ENCODE measurements at regions not wholly inside any gene's neighbourhood (a gene's known extent, or its start where the extent isn't known, plus 50 kb on each side); places are given as distances from the start of the nearest gene placed in this dataset.

GRCh38 chr6:43999628-44000027, 127.6 kb downstream of the MRPL14 start (continued):
- TF ChIP-seq NFIX (CRISPR knock-in tag; IDR thresholded peaks at IDR 0.05; ENCODE audit: low read depth) (no peak), THRB (CRISPR knock-in tag; conservative IDR thresholded peaks at IDR 0.05) (peak; percentile 80), ZMIZ1 (IDR thresholded peaks at IDR 0.05; ENCODE audit: low read depth in 2 of 2, low read length in 2 of 2) (no peak), NFIC (IDR thresholded peaks at IDR 0.05) (0 out of 2 replicates have a peak, but pooled peaks have one; percentile 9), CBX1 (IDR thresholded peaks at IDR 0.05; ENCODE audit: low read depth) (no peak), XRCC3 (IDR thresholded peaks at IDR 0.05) (no peak), ZFP30 (CRISPR knock-in tag; IDR thresholded peaks at IDR 0.05; ENCODE audit: borderline replicate concordance) (no peak), POLR2G (IDR thresholded peaks at IDR 0.05; ENCODE audit: low read depth, low read length) (0 out of 2 replicates have a peak, but pooled peaks have one; percentile 27), ZNF77 (CRISPR knock-in tag; IDR thresholded peaks at IDR 0.05) (no peak), SIN3A (IDR thresholded peaks at IDR 0.05; ENCODE audit: borderline replicate concordance in 2 of 2, control insufficient read depth in 1 of 2, low read depth in 2 of 2, low read length in 2 of 2) (no peak), ZNF449 (CRISPR knock-in tag; IDR thresholded peaks at IDR 0.05) (no peak), CLOCK (CRISPR knock-in tag; IDR thresholded peaks at IDR 0.05; ENCODE audit: borderline replicate concordance) (no peak), SNIP1 (IDR thresholded peaks at IDR 0.05; ENCODE audit: low read depth) (no peak), CHD4 (IDR thresholded peaks at IDR 0.05; ENCODE audit: insufficient read depth, insufficient replicate concordance, low read depth, low read length, poor library complexity, severe bottlenecking) (no peak), MXI1 (IDR thresholded peaks at IDR 0.05; ENCODE audit: low read depth, low read length) (no peak), RBM34 (IDR thresholded peaks at IDR 0.05; ENCODE audit: borderline replicate concordance, insufficient read depth, low read length) (no peak), ZNF224 (CRISPR knock-in tag; IDR thresholded peaks at IDR 0.05) (no peak), ZNF12 (CRISPR knock-in tag; IDR thresholded peaks at IDR 0.05) (no peak), GTF2B (IDR thresholded peaks at IDR 0.05; ENCODE audit: extremely low read depth, insufficient read length) (no peak)

All from K562 (cell line).